Left ventricle myocardium superior (tissue), 1 donor: ENCODE measurements at regions not wholly inside any gene's neighbourhood (a gene's known extent, or its start where the extent isn't known, plus 50 kb on each side); places are given as distances from the start of the nearest gene placed in this dataset.

Experiments
- ATAC-seq: fragments of 200-7000 bp; cut with Tn5 transposase; one replicate; pipeline ENCODE4 v1.9.1; 2020; ENCODE audit warnings: mild to moderate bottlenecking, moderate library complexity
- DNase-seq: peaks from one replicate; pipeline ENCODE4 v3.0.0-alpha.2; 2020
- intact Hi-C: fragments of 100-400 bp; cut with micrococcal nuclease; formaldehyde crosslinking; loops from one replicate; pipeline ENCODE4 v1.11.0; 2022
- donor health status: DM: no; HTN: yes; CAD: no; lungs with severe emphysema.

GRCh38 chr1:22258698-22259097 lies 115.8 kb upstream of the WNT4 start:
- ATAC-seq (no peak), DNase-seq (no peak)
- intact Hi-C loops: no loop called here

DNA sequence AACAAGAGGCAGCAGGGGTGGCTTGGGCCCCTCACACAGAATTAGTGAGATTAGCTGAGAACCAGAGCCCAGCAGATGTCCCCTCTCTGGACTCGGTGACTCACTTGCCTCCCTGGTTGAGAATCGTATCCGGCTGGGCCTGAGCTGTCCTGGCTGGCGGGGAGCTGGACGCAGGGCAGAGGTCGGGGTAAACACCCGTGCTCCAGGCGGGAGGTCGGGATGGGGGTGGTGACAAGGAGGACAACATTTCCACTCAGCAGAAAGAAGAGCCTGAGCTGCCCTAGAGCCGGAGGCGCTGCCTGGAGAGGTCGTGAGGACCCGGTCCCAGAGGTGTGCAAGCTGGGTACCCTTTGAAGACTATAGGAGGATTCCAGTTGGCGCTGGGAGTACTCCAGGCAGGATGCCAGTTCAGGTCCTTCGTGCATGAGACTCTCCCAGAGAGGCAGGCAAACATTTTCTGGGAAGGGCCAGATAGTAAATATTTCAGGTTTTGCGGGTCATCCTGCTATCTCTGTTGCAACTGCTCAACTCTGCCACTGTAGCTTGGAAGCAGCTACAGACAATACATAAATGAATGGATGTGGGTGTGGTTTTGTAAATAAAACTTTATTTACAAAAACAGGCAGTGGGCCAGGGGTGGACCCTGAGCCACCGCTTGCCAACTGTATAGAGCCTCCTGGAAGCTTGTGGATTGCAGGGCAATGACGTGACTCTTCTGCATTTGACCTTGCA lies 116.8 kb upstream of the WNT4 start:
- intact Hi-C loops: no loop called here
- no peak for ATAC-seq
- no peak for DNase-seq

GRCh38 chr1:22260860-22261432 lies 118.0 kb upstream of the WNT4 start:
- intact Hi-C loops: no loop called here
- DNase-seq (no peak), ATAC-seq (no peak)

DNA sequence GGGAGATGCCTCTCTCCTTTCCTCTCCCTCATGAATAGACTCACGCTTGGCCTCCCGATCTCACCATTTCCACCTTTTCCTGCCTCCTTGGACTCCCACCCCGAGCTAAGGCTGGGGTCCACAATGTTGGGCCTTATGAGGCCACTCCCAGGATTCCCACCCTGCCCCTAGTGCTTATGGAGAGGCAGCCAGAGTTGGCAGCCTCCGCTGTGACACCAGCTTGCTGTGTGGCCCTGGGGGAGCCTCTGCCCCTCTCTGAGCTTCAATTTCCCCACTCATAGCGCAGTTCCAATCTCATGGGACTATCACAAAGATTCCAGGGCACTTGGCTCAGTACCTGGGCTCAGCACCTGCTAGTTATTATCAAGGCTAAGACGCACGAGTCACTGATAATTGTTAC lies 118.7 kb upstream of the WNT4 start:
- no peak for ATAC-seq
- intact Hi-C loops: no loop called here
- no peak for DNase-seq

DNA sequence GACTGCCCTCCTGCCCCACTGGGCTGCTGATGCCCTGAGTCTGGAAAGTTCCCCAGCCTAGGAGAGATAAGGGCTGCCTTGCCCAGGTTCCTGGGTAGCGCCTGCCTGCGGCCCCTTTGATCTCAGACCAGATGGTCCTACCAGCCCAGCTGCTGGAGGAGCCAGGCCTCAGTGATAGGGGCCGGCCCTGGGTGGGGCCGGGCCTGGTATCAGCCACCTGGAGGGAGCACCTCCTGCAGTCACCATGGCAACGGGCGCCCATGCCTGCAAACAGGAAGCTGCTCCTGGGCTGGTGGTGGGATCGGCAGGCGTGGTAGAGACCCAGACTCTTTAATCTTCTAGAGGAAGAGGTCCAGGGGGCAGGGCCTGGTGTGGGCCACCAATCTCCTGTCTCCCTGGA lies 119.7 kb upstream of the WNT4 start:
- intact Hi-C loops: no loop called here
- ATAC-seq: no peak

GRCh38 chr1:22263359-22263758 lies 120.5 kb upstream of the WNT4 start:
- DNase-seq: no peak
- ATAC-seq: no peak
- intact Hi-C loops: no loop called here

More for the DNA sequence above, 119.7 kb upstream of the WNT4 start:
- DNase-seq: no peak

GRCh38 chr1:22264464-22265341 lies 121.8 kb upstream of the WNT4 start:
- no peak for DNase-seq
- intact Hi-C loops: no loop called here
- ATAC-seq: no peak

GRCh38 chr1:22266141-22266540 lies 123.2 kb upstream of the WNT4 start:
- intact Hi-C loops: no loop called here
- no peak for ATAC-seq
- DNase-seq: no peak

DNA sequence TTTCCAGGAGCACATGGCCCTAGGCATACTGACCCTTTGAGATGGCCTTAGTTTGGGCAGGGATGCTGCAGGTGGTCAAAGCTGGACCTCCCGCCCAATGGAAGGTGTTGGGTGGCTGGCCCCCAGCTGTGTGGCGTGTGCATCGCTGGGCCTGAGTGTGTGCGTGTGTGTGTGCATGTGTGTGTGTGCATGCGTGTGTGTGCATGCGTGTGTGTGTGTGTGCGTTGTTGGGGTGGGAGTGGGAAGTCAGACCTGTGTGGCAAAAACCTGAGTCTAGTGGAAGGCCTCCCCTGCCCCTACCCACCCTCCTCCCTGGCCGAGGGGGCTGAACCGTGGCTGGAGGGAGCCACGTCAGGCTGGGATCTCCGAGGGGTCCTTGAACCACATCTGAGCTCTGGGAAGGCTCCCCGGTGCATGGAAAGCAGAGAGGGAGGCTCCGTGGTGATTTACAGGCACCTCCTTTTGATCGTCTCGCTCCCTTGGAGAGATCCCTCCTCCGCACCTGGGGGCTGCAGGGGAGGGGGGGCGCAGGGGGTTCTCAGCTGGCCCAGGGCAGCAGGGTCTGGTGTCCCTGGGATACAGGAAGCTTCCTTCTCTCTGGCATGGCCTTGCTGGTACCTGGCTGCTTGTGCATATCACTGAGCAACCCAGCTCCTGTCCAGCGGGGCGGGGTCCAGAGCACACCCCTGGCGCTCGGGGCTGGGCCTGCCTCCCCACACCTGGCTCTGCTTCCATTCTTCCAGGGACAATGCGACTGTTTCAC lies 124.7 kb upstream of the WNT4 start:
- no peak for DNase-seq
- intact Hi-C loops: no loop called here
- no peak for ATAC-seq

DNA sequence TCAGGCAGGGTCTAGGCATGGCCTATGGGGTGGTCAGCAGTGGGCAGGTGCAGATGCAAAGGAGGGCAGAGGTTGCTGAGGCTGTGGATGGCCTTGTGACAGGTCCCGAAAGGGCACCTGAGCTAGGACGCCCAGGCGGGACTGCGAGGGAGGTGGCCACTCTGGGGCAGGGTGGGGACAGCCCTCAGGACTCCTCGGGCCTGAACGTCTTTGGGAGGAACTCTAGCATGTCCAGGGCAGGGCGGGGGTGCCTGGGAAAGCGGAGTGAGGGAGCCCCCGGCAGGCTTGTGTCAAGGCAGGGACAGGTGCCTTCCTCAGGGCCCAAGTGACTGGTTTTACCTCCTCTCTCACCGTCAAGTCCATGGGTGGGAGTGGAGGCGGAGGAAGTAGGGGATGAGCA lies 125.4 kb upstream of the WNT4 start:
- ATAC-seq: no peak
- intact Hi-C loops: no loop called here

DNA sequence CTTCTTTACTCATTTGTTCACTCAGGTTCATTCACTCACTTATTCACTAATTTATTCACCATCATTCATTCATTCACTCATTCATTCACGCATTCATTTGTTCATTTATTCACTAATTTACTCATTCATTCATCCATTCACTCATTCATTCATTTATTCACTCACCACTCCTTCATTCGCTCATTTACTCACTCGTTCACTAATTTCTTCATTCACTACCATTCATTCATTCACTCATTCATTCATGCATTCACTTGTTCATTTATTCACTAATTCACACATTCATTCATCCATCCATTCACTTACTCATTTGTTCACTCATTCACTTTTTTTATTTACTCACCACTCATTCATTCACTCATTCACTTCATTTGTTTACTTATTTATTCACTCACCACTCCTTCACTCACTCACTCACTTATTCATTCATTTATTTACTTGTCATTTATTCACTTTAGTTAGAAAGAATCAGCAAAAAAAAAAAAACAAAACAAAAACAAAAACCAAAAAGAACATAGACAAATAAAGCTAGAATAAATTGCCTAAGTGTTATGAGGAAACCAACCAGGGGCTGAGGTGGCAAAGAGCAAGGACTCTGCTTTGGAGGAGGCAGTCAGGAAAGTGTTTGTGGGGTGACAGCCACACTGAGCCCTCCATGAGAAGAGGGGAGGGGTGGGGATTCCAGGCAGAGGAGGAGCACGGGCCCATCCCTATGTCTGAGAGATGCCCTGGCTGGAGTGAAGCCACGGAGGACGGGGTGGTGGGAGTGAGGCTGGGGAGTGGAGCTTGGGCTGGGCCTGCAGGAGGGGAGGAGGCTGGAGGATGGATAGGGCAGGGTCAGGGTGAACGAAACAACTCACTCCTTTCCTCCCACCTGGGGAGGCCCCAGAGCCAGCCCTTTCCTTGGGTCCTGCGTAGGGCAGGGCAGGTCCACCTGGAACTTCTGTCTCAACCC lies 129.2 kb upstream of the WNT4 start:
- intact Hi-C loops: no loop called here
- ATAC-seq: no peak

More for the DNA sequence above, 125.4 kb upstream of the WNT4 start:
- no peak for DNase-seq

GRCh38 chr1:22273686-22274681 lies 131.1 kb upstream of the WNT4 start:
- DNase-seq (no peak), ATAC-seq (no peak)
- intact Hi-C loops: no loop called here

More for the DNA sequence above, 129.2 kb upstream of the WNT4 start:
- no peak for DNase-seq

DNA sequence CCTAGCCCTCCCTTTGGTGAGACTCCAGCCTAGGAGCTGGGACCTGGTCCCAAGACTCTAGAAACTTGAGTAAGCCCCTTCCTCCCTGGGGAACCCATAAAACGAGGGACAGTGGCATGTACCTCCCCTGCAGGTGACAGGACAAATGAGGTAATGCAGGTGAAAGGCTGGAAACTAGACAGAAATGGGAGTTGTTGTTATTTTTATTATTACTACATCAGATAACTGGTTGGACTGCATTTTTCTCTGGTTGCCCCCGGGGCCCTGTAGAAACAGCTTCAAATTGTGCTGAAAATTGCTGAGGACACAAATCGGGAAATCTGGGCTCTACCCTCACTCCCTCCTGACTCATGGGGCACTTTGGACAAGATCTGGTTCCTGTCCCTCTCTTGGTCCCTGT lies 132.3 kb upstream of the WNT4 start:
- no peak for ATAC-seq

DNA sequence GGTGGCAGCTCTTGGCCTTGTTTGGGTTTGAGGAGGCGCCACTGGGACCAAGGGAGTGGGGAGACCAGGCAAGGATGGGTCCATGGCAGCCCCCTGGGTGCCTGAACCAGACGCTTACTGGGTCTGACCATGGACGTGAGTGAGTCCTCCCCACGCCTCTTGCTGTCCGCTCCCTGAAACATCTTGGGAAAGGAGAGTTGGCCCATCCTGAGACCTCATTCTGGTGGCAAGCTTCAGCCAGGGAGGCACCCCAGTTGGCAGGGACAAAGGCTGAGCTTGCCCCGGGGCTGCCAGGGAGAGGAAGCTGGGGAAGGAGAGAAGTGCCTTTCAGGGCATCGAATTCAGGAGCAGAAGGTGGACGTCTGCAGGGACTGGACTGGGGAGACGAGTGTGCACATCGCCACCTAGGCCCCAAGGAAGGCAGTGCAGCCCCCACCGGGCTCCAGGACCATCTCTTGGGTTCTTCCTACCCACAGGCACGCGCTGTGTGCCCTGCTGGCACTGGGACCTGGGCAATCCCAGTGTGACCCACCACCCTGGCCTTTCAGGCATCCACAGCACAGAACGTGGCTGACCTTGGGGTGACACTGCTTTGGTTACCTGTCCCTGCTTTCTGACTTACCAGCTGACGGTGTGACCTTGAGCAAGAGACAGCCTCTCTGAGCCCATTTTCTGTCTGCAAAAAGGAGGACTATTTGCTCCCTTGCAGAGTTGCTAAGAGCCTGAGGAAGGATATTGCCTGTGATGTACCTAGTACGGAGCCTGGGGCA lies 132.9 kb upstream of the WNT4 start:
- intact Hi-C loops: no loop called here
- DNase-seq (peak; percentile 51), ATAC-seq (peak; percentile 71)

More for the DNA sequence above, 132.3 kb upstream of the WNT4 start:
- DNase-seq: no peak
- intact Hi-C loops: no loop called here

- ATAC-seq (no peak), DNase-seq (no peak)
- intact Hi-C loops: no loop called here
Observed at GRCh38 chr1:22276396-22276748, 133.5 kb upstream of the WNT4 start.

DNA sequence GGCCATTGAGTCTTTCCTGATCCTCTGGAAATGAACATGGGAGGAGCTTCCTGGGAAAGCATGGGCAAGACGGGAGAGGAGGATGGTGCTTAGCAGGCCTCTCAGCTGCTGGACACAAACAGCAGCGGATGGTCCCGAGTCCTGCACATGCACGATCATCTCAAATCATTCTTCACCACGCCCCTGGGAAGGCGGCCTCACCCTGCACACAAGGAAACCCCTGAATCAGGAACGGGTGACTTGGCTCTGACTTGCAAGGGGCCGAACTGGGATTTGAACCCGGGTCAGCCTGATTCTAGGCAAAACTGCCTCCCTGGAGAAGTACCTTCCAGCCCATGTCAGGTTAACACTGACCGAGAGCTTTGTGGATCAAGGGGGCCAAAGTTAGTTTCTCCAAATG lies 134.8 kb upstream of the WNT4 start:
- no peak for ATAC-seq

GRCh38 chr1:22279735-22280134 lies 136.8 kb upstream of the WNT4 start:
- DNase-seq: no peak
- intact Hi-C loops: no loop called here
- ATAC-seq: no peak

More for the DNA sequence above, 134.8 kb upstream of the WNT4 start:
- intact Hi-C loops: no loop called here
- no peak for DNase-seq
